ENCODE measurements at regions not wholly inside any gene's neighbourhood (a gene's known extent, or its start where the extent isn't known, plus 50 kb on each side); places are given as distances from the start of the nearest gene placed in this dataset.
"Not testable (repeated sequence)": the region's sequence is repeated elsewhere in the genome, so short reads cannot be mapped to it uniquely, and the experiment has no call there.

- H3K4me1 ChIP-seq: peaks cover 5% of the 10 kb centered on the region; the same call in 1 of the 2 replicates
- no peaks in the 10 kb centered on the region for H3K9me3 ChIP-seq
- DNase-seq: no peak
- H3K27me3 ChIP-seq: no peaks in the 10 kb centered on the region
- H3K4me3 ChIP-seq (ENCODE audit: low read depth, low read length): no peak overlapping the region
- TF ChIP-seq, protein P1, sequence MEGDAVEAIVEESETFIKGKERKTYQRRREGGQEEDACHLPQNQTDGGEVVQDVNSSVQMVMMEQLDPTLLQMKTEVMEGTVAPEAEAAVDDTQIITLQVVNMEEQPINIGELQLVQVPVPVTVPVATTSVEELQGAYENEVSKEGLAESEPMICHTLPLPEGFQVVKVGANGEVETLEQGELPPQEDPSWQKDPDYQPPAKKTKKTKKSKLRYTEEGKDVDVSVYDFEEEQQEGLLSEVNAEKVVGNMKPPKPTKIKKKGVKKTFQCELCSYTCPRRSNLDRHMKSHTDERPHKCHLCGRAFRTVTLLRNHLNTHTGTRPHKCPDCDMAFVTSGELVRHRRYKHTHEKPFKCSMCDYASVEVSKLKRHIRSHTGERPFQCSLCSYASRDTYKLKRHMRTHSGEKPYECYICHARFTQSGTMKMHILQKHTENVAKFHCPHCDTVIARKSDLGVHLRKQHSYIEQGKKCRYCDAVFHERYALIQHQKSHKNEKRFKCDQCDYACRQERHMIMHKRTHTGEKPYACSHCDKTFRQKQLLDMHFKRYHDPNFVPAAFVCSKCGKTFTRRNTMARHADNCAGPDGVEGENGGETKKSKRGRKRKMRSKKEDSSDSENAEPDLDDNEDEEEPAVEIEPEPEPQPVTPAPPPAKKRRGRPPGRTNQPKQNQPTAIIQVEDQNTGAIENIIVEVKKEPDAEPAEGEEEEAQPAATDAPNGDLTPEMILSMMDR (IDR thresholded peaks at IDR 0.05; ENCODE audit: low read depth, low read length): no peak
- no peaks in the 10 kb centered on the region for H3K36me3 ChIP-seq
Measured at GRCh38 chr3:8157640-8158039, 344.0 kb upstream of the LMCD1 start.

- TF ChIP-seq, protein P1 (IDR thresholded peaks at IDR 0.05; ENCODE audit: low read depth, low read length): no peak
- Histone ChIP-seq H3K27me3 (no peaks in the 10 kb centered on the region), H3K4me3 (ENCODE audit: low read depth, low read length) (no peak overlapping the region), H3K4me1 (no peaks in the 10 kb centered on the region), H3K36me3 (no peaks in the 10 kb centered on the region), H3K9me3 (no peaks in the 10 kb centered on the region)
- DNase-seq: no peak
Measured at GRCh38 chr3:8164145-8164544, 337.5 kb upstream of the LMCD1 start.

DNA sequence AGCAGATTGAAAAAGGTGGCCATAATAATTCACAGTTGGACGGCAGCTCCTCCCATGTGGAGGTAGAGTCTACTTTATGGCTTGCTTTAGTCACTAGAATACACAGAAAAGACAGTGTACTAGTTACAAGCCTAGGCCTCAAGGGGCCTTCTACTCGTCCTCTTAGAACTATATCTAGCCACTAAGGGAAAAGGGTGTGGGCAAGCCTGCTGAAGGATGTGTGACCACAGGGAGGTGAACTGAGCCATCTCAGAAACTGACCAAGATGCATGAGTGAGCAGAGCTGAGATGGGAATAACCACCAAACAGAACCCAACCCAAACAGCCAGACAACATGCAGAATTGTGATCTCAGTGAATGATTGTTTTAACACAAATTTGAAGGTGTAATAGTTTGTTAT lies 335.6 kb upstream of the LMCD1 start:
- Histone ChIP-seq H3K27me3 (no peaks in the 10 kb centered on the region), H3K36me3 (no peaks in the 10 kb centered on the region), H3K9me3 (no peaks in the 10 kb centered on the region), H3K4me1 (no peaks in the 10 kb centered on the region), H3K4me3 (ENCODE audit: low read depth, low read length) (no peak overlapping the region)
- TF ChIP-seq, protein P1 (IDR thresholded peaks at IDR 0.05; ENCODE audit: low read depth, low read length): no peak
- no peak for DNase-seq

GRCh38 chr3:8170971-8171508 lies 330.6 kb upstream of the LMCD1 start:
- H3K27me3 ChIP-seq: no peaks in the 10 kb centered on the region
- DNase-seq: no peak
- H3K36me3 ChIP-seq: no peaks in the 10 kb centered on the region
- TF ChIP-seq, protein P1 (IDR thresholded peaks at IDR 0.05; ENCODE audit: low read depth, low read length): no peak
- no peak overlapping the region for H3K4me3 ChIP-seq (ENCODE audit: low read depth, low read length)
- no peaks in the 10 kb centered on the region for H3K9me3 ChIP-seq
- no peaks in the 10 kb centered on the region for H3K4me1 ChIP-seq

- Histone ChIP-seq H3K4me3 (ENCODE audit: low read depth, low read length) (no peak overlapping the region), H3K27me3 (no peaks in the 10 kb centered on the region), H3K4me1 (no peaks in the 10 kb centered on the region), H3K9me3 (no peaks in the 10 kb centered on the region), H3K36me3 (no peaks in the 10 kb centered on the region)
- no peak for DNase-seq
- TF ChIP-seq, protein P1 (IDR thresholded peaks at IDR 0.05; ENCODE audit: low read depth, low read length): no peak
Measured at GRCh38 chr3:8173892-8174291, 327.7 kb upstream of the LMCD1 start.

DNA sequence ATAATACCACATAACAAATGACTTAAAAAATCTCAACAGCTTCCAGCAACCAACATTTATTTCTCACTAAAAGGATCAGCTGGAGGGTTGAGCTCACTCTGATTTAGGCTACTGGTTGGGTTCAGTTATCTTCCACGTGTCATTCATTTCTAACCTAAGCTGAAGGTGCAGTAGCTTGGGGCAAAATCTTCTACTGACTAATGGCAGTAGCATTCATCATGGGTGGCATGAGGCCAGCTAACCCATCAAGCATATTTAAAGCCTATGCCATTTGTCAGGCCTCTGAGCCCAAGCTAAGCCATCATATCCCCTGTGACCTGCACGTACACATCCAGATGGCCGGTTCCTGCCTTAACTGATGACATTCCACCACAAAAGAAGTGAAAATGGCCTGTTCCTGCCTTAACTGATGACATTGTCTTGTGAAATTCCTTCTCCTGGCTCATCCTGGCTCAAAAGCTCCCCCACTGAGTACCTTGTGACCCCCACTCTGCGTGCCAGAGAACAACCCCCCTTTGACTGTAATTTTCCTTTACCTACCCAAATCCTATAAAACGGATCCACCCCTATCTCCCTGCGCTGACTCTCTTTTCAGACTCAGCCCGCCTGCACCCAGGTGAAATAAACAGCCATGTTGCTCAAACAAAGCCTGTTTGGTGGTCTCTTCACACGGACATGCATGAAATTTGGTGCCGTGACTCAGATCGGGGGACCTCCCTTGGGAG lies 324.7 kb upstream of the LMCD1 start:
- H3K4me3 ChIP-seq (ENCODE audit: low read depth, low read length); H3K27me3 ChIP-seq; H3K36me3 ChIP-seq; H3K4me1 ChIP-seq; H3K9me3 ChIP-seq: not testable (repeated sequence)
- DNase-seq: peak; percentile 60

DNA sequence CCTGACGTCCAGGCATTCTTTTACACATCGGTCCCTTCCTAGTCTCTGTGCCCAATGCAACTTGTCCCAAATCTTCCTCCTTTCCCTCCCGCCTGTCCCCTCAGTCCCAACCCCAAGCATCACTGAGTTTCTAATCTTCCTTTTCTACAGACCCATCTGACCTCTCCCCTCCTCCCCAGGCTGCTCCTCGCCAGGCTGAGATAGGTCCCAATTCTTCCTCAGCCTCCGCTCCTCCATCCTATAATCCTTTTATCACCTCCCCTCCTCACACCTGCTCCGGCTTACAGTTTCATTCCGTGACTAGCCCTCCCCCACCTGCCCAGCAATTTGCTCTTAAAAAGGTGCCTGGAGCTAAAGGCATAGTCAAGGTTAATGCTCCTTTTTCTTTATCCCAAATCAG lies 323.1 kb upstream of the LMCD1 start:
- not testable (repeated sequence) for DNase-seq; H3K27me3 ChIP-seq; H3K36me3 ChIP-seq; H3K4me3 ChIP-seq (ENCODE audit: low read depth, low read length); H3K4me1 ChIP-seq; H3K9me3 ChIP-seq
